ENCODE measurements at regions not wholly inside any gene's neighbourhood (a gene's known extent, or its start where the extent isn't known, plus 50 kb on each side); places are given as distances from the start of the nearest gene placed in this dataset.

DNA sequence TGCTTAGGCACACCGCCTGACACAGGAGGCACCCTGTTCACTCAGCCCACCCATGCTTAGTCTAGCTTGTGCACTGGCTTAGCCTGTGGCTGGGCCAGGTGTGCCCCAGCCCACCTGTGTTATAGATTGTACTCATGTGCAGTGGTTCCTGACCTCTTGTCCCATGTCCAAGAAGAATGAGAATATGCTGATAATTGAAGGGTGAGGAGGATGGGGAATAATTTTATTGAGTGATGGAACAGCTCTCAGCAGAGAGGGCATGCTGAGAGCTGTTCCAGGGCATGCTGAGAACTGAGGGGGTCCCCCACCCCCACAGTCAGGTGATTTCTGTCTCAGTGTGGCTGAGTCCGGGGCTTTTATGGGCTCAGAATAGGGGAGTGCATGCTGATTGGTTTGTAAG is 395.9 kb downstream of the FUT8 start:
- no peak for ATAC-seq
- TF ChIP-seq ISL1 (CRISPR knock-in tag; IDR thresholded peaks at IDR 0.05) (no peak), RARB (CRISPR knock-in tag; IDR thresholded peaks at IDR 0.05) (no peak), ARNTL (CRISPR knock-in tag; IDR thresholded peaks at IDR 0.05; ENCODE audit: borderline replicate concordance, low read depth) (no peak), ZNF8 (CRISPR knock-in tag; IDR thresholded peaks at IDR 0.05) (no peak), TCF4 (CRISPR knock-in tag; IDR thresholded peaks at IDR 0.05; ENCODE audit: borderline replicate concordance) (no peak), TOX (CRISPR knock-in tag; IDR thresholded peaks at IDR 0.05; ENCODE audit: borderline replicate concordance) (no peak), SNAI2 (CRISPR knock-in tag; IDR thresholded peaks at IDR 0.05) (no peak), CSDC2 (CRISPR knock-in tag; IDR thresholded peaks at IDR 0.05) (no peak), ZFP3 (CRISPR knock-in tag; IDR thresholded peaks at IDR 0.05) (no peak), OSR1 (CRISPR knock-in tag; IDR thresholded peaks at IDR 0.05) (no peak), ZNF70 (CRISPR knock-in tag; IDR thresholded peaks at IDR 0.05) (no peak), BACH2 (CRISPR knock-in tag; IDR thresholded peaks at IDR 0.05; ENCODE audit: borderline replicate concordance) (no peak)
- TF ChIP-seq, protein P1, sequence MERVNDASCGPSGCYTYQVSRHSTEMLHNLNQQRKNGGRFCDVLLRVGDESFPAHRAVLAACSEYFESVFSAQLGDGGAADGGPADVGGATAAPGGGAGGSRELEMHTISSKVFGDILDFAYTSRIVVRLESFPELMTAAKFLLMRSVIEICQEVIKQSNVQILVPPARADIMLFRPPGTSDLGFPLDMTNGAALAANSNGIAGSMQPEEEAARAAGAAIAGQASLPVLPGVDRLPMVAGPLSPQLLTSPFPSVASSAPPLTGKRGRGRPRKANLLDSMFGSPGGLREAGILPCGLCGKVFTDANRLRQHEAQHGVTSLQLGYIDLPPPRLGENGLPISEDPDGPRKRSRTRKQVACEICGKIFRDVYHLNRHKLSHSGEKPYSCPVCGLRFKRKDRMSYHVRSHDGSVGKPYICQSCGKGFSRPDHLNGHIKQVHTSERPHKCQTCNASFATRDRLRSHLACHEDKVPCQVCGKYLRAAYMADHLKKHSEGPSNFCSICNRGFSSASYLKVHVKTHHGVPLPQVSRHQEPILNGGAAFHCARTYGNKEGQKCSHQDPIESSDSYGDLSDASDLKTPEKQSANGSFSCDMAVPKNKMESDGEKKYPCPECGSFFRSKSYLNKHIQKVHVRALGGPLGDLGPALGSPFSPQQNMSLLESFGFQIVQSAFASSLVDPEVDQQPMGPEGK (CRISPR knock-in tag; IDR thresholded peaks at IDR 0.05; ENCODE audit: borderline replicate concordance): no peak
- TF ChIP-seq, protein P2, sequence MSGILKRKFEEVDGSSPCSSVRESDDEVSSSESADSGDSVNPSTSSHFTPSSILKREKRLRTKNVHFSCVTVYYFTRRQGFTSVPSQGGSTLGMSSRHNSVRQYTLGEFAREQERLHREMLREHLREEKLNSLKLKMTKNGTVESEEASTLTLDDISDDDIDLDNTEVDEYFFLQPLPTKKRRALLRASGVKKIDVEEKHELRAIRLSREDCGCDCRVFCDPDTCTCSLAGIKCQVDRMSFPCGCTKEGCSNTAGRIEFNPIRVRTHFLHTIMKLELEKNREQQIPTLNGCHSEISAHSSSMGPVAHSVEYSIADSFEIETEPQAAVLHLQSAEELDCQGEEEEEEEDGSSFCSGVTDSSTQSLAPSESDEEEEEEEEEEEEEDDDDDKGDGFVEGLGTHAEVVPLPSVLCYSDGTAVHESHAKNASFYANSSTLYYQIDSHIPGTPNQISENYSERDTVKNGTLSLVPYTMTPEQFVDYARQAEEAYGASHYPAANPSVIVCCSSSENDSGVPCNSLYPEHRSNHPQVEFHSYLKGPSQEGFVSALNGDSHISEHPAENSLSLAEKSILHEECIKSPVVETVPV (CRISPR knock-in tag; IDR thresholded peaks at IDR 0.05): no peak

DNA sequence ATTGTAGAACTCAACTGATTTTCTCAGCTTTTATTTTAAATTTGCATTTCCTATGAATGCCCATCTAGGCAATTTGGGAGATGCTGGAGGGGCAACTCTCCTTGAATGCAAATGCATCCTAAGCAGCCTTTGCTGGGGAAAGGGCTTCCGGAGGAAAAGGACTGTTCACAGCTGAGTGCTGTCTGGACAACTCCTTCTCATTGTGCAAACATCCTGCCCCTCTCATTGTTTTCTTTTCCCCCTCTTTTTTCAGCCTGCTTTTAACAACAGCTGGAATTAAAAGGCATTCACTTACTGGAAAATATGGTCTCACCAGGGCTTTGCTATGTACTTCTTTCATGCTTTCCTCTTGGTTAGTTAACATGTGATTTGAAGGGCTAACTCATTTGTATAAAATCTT is 397.8 kb downstream of the FUT8 start:
- TF ChIP-seq TCF4 (CRISPR knock-in tag; IDR thresholded peaks at IDR 0.05; ENCODE audit: borderline replicate concordance): no peak
- no peak for TF ChIP-seq ZNF8 (CRISPR knock-in tag; IDR thresholded peaks at IDR 0.05)
- no peak for TF ChIP-seq ZFP30 (CRISPR knock-in tag; IDR thresholded peaks at IDR 0.05)
- no peak for TF ChIP-seq ZNF565 (CRISPR knock-in tag; conservative IDR thresholded peaks at IDR 0.05; ENCODE audit: low read depth)
- TF ChIP-seq ARNTL (CRISPR knock-in tag; IDR thresholded peaks at IDR 0.05; ENCODE audit: borderline replicate concordance, low read depth): no peak
- TF ChIP-seq, protein P3, sequence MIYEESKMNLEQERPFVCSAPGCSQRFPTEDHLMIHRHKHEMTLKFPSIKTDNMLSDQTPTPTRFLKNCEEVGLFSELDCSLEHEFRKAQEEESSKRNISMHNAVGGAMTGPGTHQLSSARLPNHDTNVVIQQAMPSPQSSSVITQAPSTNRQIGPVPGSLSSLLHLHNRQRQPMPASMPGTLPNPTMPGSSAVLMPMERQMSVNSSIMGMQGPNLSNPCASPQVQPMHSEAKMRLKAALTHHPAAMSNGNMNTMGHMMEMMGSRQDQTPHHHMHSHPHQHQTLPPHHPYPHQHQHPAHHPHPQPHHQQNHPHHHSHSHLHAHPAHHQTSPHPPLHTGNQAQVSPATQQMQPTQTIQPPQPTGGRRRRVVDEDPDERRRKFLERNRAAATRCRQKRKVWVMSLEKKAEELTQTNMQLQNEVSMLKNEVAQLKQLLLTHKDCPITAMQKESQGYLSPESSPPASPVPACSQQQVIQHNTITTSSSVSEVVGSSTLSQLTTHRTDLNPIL (CRISPR knock-in tag; IDR thresholded peaks at IDR 0.05; ENCODE audit: low read depth): no peak
- TF ChIP-seq ZNF70 (CRISPR knock-in tag; IDR thresholded peaks at IDR 0.05): no peak
- no peak for ATAC-seq

DNA sequence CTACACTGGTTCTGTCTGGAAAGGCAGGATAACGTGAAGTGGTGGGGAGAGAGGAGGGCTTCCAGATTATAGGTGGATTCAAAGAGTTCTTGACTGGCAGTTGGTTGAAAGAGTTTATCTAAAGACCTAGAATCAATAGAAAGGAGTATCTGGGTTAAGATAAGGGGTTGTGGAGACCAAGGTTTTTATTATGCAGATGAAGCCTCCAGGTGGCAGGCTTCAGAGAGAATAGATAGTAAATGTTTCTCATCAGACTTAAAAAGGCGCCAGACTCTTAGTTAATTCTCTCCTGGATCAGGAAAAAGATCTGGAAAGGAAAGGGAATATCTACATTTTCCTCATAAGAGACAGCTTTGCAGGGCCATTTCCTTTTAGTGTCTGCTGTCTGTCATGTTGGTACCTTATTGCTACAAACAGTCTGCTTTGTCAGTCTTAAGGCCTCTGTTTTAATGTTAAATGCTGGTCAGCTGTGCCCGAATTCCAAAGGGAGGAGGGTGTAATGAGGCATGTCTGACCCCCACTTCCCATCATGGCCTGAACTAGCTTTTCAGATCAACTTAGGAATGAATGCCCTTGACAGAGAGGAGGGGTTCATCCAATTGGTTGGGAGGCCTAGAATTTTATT is 401.3 kb downstream of the FUT8 start:
- no peak for ATAC-seq
- TF ChIP-seq PPARA (CRISPR knock-in tag; IDR thresholded peaks at IDR 0.05; ENCODE audit: borderline replicate concordance): no peak
- no peak for TF ChIP-seq GLIS3 (CRISPR knock-in tag; IDR thresholded peaks at IDR 0.05)
- TF ChIP-seq, protein P4, sequence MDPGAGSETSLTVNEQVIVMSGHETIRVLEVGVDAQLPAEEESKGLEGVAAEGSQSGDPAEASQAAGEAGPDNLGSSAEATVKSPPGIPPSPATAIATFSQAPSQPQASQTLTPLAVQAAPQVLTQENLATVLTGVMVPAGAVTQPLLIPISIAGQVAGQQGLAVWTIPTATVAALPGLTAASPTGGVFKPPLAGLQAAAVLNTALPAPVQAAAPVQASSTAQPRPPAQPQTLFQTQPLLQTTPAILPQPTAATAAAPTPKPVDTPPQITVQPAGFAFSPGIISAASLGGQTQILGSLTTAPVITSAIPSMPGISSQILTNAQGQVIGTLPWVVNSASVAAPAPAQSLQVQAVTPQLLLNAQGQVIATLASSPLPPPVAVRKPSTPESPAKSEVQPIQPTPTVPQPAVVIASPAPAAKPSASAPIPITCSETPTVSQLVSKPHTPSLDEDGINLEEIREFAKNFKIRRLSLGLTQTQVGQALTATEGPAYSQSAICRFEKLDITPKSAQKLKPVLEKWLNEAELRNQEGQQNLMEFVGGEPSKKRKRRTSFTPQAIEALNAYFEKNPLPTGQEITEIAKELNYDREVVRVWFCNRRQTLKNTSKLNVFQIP (CRISPR knock-in tag; IDR thresholded peaks at IDR 0.05; ENCODE audit: borderline replicate concordance, low read depth): no peak
- no peak for TF ChIP-seq ZNF8 (CRISPR knock-in tag; IDR thresholded peaks at IDR 0.05)
- TF ChIP-seq, protein P5, sequence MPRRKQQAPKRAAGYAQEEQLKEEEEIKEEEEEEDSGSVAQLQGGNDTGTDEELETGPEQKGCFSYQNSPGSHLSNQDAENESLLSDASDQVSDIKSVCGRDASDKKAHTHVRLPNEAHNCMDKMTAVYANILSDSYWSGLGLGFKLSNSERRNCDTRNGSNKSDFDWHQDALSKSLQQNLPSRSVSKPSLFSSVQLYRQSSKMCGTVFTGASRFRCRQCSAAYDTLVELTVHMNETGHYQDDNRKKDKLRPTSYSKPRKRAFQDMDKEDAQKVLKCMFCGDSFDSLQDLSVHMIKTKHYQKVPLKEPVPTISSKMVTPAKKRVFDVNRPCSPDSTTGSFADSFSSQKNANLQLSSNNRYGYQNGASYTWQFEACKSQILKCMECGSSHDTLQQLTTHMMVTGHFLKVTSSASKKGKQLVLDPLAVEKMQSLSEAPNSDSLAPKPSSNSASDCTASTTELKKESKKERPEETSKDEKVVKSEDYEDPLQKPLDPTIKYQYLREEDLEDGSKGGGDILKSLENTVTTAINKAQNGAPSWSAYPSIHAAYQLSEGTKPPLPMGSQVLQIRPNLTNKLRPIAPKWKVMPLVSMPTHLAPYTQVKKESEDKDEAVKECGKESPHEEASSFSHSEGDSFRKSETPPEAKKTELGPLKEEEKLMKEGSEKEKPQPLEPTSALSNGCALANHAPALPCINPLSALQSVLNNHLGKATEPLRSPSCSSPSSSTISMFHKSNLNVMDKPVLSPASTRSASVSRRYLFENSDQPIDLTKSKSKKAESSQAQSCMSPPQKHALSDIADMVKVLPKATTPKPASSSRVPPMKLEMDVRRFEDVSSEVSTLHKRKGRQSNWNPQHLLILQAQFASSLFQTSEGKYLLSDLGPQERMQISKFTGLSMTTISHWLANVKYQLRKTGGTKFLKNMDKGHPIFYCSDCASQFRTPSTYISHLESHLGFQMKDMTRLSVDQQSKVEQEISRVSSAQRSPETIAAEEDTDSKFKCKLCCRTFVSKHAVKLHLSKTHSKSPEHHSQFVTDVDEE (CRISPR knock-in tag; IDR thresholded peaks at IDR 0.05): no peak

All from SK-N-SH treated with all-trans-retinoic acid at 6 μM for 48 hours (cell line).